HEK293 (cell line): ENCODE measurements at regions not wholly inside any gene's neighbourhood (a gene's known extent, or its start where the extent isn't known, plus 50 kb on each side); places are given as distances from the start of the nearest gene placed in this dataset.

Experiments used
- CTCF ChIA-PET: fragments of 350-600 bp; formaldehyde crosslinking; extraction: SDS; loops from one replicate; lab custom pipeline; 2021; ENCODE audit warnings: antibody characterized with exemption; lab: Yijun Ruan, JAX
- POLR2A ChIA-PET: fragments of 300-600 bp; formaldehyde crosslinking; extraction: SDS; loops from one replicate; lab custom pipeline; 2020; ENCODE audit warnings: antibody characterized with exemption, inconsistent platforms; lab: Yijun Ruan, JAX
- H3K27ac ChIP-seq: fragments of 200-500 bp; sonication (Bioruptor generic); 2 replicates; pipeline ENCODE4 v1.5.1; 2014; ENCODE audit warnings: low read depth, low read length, control low read depth, inconsistent platforms; ENCODE audit errors: extremely low read depth
- H3K36me3 ChIP-seq, 2 experiments: fragments of 200-500 bp in 1 of 2; sonication (Bioruptor generic) in 1 of 2; 1 replicate in 1 of 2; 2 replicates in 1 of 2; pipeline ENCODE4 v1.5.1; 2014 to 2017; ENCODE audit warnings: inconsistent platforms in 2 of 2, low read length in 2 of 2; ENCODE audit not compliant: control insufficient read depth in 2 of 2, insufficient read depth in 1 of 2
- H3K4me1 ChIP-seq: fragments of 200-500 bp; sonication (Bioruptor generic); 2 replicates; pipeline ENCODE4 v1.5.1; 2014; ENCODE audit warnings: mild to moderate bottlenecking, low read length, inconsistent platforms; ENCODE audit not compliant: control insufficient read depth, insufficient read depth
- H3K4me3 ChIP-seq: 2 replicates; pipeline ENCODE4 v1.5.1; 2011; ENCODE audit warnings: low read depth, mild to moderate bottlenecking, control low read depth, low read length, moderate library complexity
- H3K9me3 ChIP-seq: fragments of 200-500 bp; sonication (Bioruptor generic); 2 replicates; pipeline ENCODE4 v1.5.1; 2014; ENCODE audit warnings: low read depth, low read length, inconsistent platforms; ENCODE audit not compliant: control insufficient read depth, insufficient read depth
- GLI4 ChIP-seq: fragments of 450-650 bp; formaldehyde crosslinking; IDR thresholded peaks from 2 replicates; pipeline ENCODE4 v1.5.1; 2016; ENCODE audit warnings: missing biosample characterization, missing genetic modification characterization
- HOXA7 ChIP-seq: sonication (generic); formaldehyde crosslinking; IDR thresholded peaks from 2 replicates; pipeline ENCODE4 v1.8.1; 2022; ENCODE audit warnings: missing genetic modification reagents, borderline replicate concordance
- KLF8 ChIP-seq: fragments of 450-650 bp; formaldehyde crosslinking; IDR thresholded peaks from 2 replicates; pipeline ENCODE4 v1.5.1; 2016; ENCODE audit warnings: missing biosample characterization, missing genetic modification characterization
- OSR2 ChIP-seq: fragments of 450-650 bp; formaldehyde crosslinking; IDR thresholded peaks from 2 replicates; pipeline ENCODE4 v1.5.1; 2016; ENCODE audit warnings: missing biosample characterization, missing genetic modification characterization
- SCRT1 ChIP-seq: fragments of 450-650 bp; formaldehyde crosslinking; IDR thresholded peaks from 2 replicates; pipeline ENCODE4 v1.5.1; 2016; ENCODE audit warnings: missing biosample characterization, missing genetic modification characterization, borderline replicate concordance
- SP3 ChIP-seq: fragments of 450-650 bp; formaldehyde crosslinking; IDR thresholded peaks from 2 replicates; pipeline ENCODE4 v1.5.1; 2016; ENCODE audit warnings: missing biosample characterization, missing genetic modification characterization
- YY1 ChIP-seq: fragments of 450-650 bp; formaldehyde crosslinking; IDR thresholded peaks from 2 replicates; pipeline ENCODE4 v1.5.1; 2018; ENCODE audit warnings: missing biosample characterization, missing genetic modification characterization
- ZBTB21 ChIP-seq: fragments of 450-650 bp; formaldehyde crosslinking; IDR thresholded peaks from 2 replicates; pipeline ENCODE4 v1.5.1; 2017; ENCODE audit warnings: missing biosample characterization, missing genetic modification characterization
- ZNF121 ChIP-seq: fragments of 450-650 bp; formaldehyde crosslinking; IDR thresholded peaks from 2 replicates; pipeline ENCODE4 v1.5.1; 2016; ENCODE audit warnings: missing biosample characterization, missing genetic modification characterization
- ZNF24 ChIP-seq: fragments of 450-650 bp; formaldehyde crosslinking; IDR thresholded peaks from 2 replicates; pipeline ENCODE4 v1.5.1; 2016; ENCODE audit warnings: missing biosample characterization, missing genetic modification characterization
- ZNF37A ChIP-seq: fragments of 450-650 bp; IDR thresholded peaks from 2 replicates; pipeline ENCODE4 v1.5.1; 2018; ENCODE audit warnings: missing biosample characterization, missing genetic modification characterization
- ZNF404 ChIP-seq: fragments of 450-650 bp; formaldehyde crosslinking; IDR thresholded peaks from 2 replicates; pipeline ENCODE4 v1.5.1; 2017; ENCODE audit warnings: missing biosample characterization, missing genetic modification characterization
- ZNF629 ChIP-seq: fragments of 450-650 bp; formaldehyde crosslinking; IDR thresholded peaks from 2 replicates; pipeline ENCODE4 v1.5.1; 2017; ENCODE audit warnings: missing biosample characterization, missing genetic modification characterization
- ZNF830 ChIP-seq: fragments of 450-650 bp; IDR thresholded peaks from 2 replicates; pipeline ENCODE4 v1.5.0; 2018; ENCODE audit warnings: missing biosample characterization, missing genetic modification characterization, low read depth, mild to moderate bottlenecking, moderate library complexity
- TF ChIP-seq, protein P1 (sequence below): fragments of 450-650 bp; formaldehyde crosslinking; IDR thresholded peaks from 2 replicates; pipeline ENCODE4 v1.5.1; 2016; ENCODE audit warnings: missing biosample characterization, missing genetic modification characterization
- TF ChIP-seq, protein P2 (sequence below): fragments of 450-650 bp; formaldehyde crosslinking; IDR thresholded peaks from 2 replicates; pipeline ENCODE4 v1.5.1; 2016; ENCODE audit warnings: missing biosample characterization, missing genetic modification characterization
- TF ChIP-seq, protein P3 (sequence below): fragments of 450-650 bp; formaldehyde crosslinking; IDR thresholded peaks from 2 replicates; pipeline ENCODE4 v1.5.1; 2016; ENCODE audit warnings: missing biosample characterization, missing genetic modification characterization, low read depth
- TF ChIP-seq, protein P4 (sequence below): fragments of 450-650 bp; formaldehyde crosslinking; IDR thresholded peaks from 2 replicates; pipeline ENCODE4 v1.5.1; 2016; ENCODE audit warnings: missing biosample characterization, missing genetic modification characterization
- TF ChIP-seq, protein P5 (sequence below): fragments of 450-650 bp; formaldehyde crosslinking; IDR thresholded peaks from 2 replicates; pipeline ENCODE4 v1.5.0; 2017; ENCODE audit warnings: missing biosample characterization, missing genetic modification characterization, borderline replicate concordance

DNA sequence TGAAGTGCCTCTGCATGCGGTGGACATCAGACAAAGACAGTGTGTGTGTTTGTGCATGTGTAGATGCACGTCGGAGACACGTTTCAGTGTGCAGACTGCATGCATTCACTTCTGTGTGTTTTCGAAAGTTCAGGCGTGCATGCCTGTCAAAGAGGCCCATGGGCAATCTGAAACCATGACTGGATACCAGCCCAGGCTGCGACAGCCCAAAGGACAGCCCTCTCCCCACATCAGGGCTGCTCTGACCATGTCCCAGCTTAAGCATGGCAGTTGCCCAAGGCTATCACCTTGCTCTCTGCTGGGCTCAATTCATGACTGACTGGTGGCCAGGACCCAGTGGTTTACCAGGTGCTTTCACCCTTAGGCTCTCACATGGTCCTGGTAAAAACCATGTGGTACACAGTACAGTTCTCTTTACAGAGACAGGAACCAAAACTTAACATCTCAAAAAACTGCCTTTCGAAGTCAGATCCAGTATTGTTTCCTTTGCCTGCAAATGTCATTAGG lies 423.7 kb upstream of the CADM1 start:
- Histone ChIP-seq H3K4me3 (no peak overlapping the region), H3K36me3 (no peaks in the 10 kb centered on the region), H3K9me3 (no peaks in the 10 kb centered on the region), H3K27ac (no peak overlapping the region), H3K4me1 (no peaks in the 10 kb centered on the region)
- ChIA-PET CTCF (interaction anchor here (0.6 kb wide), 1 partner anchor 1153 kb away, joined by 3 read pairs; no protein-coding TSS in a partner anchor), POLR2A (no interaction called here)
- TF ChIP-seq YY1 (tag by site-specific recombination): no peak
- no peak for TF ChIP-seq ZNF629 (tag by site-specific recombination)
- TF ChIP-seq KLF8 (tag by site-specific recombination): no peak
- no peak for TF ChIP-seq SCRT1 (tag by site-specific recombination)
- TF ChIP-seq HOXA7 (CRISPR knock-in tag): no peak
- TF ChIP-seq, protein P1, sequence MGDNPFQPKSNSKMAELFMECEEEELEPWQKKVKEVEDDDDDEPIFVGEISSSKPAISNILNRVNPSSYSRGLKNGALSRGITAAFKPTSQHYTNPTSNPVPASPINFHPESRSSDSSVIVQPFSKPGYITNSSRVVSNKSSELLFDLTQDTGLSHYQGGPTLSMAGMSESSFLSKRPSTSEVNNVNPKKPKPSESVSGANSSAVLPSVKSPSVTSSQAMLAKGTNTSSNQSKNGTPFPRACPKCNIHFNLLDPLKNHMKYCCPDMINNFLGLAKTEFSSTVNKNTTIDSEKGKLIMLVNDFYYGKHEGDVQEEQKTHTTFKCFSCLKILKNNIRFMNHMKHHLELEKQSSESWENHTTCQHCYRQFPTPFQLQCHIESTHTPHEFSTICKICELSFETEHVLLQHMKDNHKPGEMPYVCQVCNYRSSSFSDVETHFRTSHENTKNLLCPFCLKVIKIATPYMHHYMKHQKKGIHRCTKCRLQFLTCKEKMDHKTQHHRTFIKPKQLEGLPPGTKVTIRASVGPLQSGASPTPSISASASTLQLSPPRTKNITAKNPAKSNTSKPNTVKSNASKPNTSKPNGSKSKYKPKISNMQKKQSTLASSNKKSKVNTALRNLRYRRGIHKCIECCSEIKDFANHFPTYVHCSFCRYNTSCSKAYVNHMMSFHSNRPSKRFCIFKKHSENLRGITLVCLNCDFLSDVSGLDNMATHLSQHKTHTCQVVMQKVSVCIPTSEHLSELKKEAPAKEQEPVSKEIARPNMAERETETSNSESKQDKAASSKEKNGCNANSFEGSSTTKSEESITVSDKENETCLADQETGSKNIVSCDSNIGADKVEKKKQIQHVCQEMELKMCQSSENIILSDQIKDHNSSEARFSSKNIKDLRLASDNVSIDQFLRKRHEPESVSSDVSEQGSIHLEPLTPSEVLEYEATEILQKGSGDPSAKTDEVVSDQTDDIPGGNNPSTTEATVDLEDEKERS: no peak

DNA sequence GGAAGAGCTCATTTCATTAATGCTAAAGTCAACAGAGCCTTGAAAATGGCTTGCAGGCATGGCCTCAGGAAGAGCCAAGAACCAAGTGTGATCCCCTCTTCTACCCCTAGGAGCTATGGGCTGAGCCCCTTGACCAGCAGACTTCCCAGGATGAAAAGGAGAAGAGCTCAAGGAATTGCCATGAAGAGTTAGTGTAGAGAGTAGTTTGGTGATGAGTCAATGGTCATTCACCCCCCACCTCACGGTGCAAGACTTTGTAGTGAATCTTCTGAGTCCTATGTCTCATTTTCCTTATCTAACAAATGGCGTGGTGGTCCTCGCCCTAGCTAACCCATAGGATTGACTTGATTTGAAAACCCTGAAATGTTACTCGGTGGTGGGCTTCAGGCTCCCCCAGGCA lies 422.4 kb upstream of the CADM1 start:
- CTCF ChIA-PET: no interaction called here
- TF ChIP-seq, protein P2, sequence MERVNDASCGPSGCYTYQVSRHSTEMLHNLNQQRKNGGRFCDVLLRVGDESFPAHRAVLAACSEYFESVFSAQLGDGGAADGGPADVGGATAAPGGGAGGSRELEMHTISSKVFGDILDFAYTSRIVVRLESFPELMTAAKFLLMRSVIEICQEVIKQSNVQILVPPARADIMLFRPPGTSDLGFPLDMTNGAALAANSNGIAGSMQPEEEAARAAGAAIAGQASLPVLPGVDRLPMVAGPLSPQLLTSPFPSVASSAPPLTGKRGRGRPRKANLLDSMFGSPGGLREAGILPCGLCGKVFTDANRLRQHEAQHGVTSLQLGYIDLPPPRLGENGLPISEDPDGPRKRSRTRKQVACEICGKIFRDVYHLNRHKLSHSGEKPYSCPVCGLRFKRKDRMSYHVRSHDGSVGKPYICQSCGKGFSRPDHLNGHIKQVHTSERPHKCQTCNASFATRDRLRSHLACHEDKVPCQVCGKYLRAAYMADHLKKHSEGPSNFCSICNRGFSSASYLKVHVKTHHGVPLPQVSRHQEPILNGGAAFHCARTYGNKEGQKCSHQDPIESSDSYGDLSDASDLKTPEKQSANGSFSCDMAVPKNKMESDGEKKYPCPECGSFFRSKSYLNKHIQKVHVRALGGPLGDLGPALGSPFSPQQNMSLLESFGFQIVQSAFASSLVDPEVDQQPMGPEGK (tag by site-specific recombination): no peak
- TF ChIP-seq OSR2 (tag by site-specific recombination) (no peak), ZNF404 (tag by site-specific recombination) (no peak), SCRT1 (tag by site-specific recombination) (no peak), ZNF37A (tag by site-specific recombination) (no peak), ZBTB21 (no peak), ZNF121 (tag by site-specific recombination) (no peak), ZNF830 (tag by site-specific recombination) (no peak), ZNF24 (tag by site-specific recombination) (no peak), GLI4 (no peak), SP3 (tag by site-specific recombination) (no peak)
- TF ChIP-seq, protein P3, sequence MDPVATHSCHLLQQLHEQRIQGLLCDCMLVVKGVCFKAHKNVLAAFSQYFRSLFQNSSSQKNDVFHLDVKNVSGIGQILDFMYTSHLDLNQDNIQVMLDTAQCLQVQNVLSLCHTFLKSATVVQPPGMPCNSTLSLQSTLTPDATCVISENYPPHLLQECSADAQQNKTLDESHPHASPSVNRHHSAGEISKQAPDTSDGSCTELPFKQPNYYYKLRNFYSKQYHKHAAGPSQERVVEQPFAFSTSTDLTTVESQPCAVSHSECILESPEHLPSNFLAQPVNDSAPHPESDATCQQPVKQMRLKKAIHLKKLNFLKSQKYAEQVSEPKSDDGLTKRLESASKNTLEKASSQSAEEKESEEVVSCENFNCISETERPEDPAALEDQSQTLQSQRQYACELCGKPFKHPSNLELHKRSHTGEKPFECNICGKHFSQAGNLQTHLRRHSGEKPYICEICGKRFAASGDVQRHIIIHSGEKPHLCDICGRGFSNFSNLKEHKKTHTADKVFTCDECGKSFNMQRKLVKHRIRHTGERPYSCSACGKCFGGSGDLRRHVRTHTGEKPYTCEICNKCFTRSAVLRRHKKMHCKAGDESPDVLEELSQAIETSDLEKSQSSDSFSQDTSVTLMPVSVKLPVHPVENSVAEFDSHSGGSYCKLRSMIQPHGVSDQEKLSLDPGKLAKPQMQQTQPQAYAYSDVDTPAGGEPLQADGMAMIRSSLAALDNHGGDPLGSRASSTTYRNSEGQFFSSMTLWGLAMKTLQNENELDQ (tag by site-specific recombination): no peak
- TF ChIP-seq, protein P4, sequence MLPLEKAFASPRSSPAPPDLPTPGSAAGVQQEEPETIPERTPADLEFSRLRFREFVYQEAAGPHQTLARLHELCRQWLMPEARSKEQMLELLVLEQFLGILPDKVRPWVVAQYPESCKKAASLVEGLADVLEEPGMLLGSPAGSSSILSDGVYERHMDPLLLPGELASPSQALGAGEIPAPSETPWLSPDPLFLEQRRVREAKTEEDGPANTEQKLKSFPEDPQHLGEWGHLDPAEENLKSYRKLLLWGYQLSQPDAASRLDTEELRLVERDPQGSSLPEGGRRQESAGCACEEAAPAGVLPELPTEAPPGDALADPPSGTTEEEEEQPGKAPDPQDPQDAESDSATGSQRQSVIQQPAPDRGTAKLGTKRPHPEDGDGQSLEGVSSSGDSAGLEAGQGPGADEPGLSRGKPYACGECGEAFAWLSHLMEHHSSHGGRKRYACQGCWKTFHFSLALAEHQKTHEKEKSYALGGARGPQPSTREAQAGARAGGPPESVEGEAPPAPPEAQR: no peak
- TF ChIP-seq, protein P5, sequence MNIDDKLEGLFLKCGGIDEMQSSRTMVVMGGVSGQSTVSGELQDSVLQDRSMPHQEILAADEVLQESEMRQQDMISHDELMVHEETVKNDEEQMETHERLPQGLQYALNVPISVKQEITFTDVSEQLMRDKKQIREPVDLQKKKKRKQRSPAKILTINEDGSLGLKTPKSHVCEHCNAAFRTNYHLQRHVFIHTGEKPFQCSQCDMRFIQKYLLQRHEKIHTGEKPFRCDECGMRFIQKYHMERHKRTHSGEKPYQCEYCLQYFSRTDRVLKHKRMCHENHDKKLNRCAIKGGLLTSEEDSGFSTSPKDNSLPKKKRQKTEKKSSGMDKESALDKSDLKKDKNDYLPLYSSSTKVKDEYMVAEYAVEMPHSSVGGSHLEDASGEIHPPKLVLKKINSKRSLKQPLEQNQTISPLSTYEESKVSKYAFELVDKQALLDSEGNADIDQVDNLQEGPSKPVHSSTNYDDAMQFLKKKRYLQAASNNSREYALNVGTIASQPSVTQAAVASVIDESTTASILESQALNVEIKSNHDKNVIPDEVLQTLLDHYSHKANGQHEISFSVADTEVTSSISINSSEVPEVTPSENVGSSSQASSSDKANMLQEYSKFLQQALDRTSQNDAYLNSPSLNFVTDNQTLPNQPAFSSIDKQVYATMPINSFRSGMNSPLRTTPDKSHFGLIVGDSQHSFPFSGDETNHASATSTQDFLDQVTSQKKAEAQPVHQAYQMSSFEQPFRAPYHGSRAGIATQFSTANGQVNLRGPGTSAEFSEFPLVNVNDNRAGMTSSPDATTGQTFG (tag by site-specific recombination): no peak
- TF ChIP-seq, all 188 proteins: peak for 0
- no peak overlapping the region for H3K27ac ChIP-seq
- no peak overlapping the region for H3K4me3 ChIP-seq
- no peaks in the 10 kb centered on the region for H3K36me3 ChIP-seq
- H3K9me3 ChIP-seq: no peaks in the 10 kb centered on the region
- POLR2A ChIA-PET: no interaction called here
- H3K4me1 ChIP-seq: no peaks in the 10 kb centered on the region
